Fibroblast of lung (primary cell): ENCODE measurements at regions not wholly inside any gene's neighbourhood (a gene's known extent, or its start where the extent isn't known, plus 50 kb on each side); places are given as distances from the start of the nearest gene placed in this dataset.

Experiments
- CTCF ChIP-seq, 2 donors: IDR thresholded peaks in 1 of 2; conservative IDR thresholded peaks in 1 of 2; 1 replicate in 1 of 2; 2 replicates in 1 of 2; pipeline ENCODE4 v1.5.1; 2011 to 2012; ENCODE audit warnings: low read length in 2 of 2, control low read depth in 1 of 2, inconsistent platforms in 1 of 2, low read depth in 1 of 2, mild to moderate bottlenecking in 1 of 2
- EZH2 ChIP-seq: IDR thresholded peaks from 2 replicates; pipeline ENCODE4 v1.5.1; 2012; ENCODE audit warnings: low read length, control low read depth, mild to moderate bottlenecking; ENCODE audit errors: missing control alignments

- TF ChIP-seq CTCF (conservative IDR thresholded peaks at IDR 0.05 in 1 of 2, IDR thresholded peaks at IDR 0.05 in 1 of 2; ENCODE audit: low read depth in 1 of 2, low read length in 2 of 2) = no peak
- no peak for TF ChIP-seq EZH2
Observed at GRCh38 chr2:187615364-187615763, 61.1 kb upstream of the TFPI start.
